ENCODE measurements at regions not wholly inside any gene's neighbourhood (a gene's known extent, or its start where the extent isn't known, plus 50 kb on each side); places are given as distances from the start of the nearest gene placed in this dataset.
"Not testable (repeated sequence)": the region's sequence is repeated elsewhere in the genome, so short reads cannot be mapped to it uniquely, and the experiment has no call there.

DNA sequence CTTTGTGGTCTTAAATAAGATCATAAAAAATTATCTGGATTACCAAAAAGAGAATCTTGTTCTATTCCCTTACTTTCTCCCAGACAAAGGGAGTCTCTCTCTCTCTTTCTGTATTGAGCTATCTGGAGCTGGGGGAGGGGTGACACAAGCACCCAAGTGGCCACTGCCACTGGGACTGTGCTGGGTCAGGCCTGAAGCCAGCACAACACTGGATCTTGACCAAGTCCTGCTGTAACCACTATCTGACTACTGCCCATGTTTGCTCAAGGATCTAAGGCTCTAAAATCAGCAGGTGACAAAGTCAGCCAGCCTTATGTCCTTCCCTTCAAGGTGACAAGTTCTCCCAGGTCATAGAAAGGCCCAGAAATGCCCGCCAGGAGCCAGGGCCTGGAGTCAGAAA is 75.0 kb upstream of the SPATA16 start:
- no peak for DNase-seq

- DNase-seq: no peak
These were observed 73.5 kb upstream of the SPATA16 start for GRCh38 chr3:173214576-173214975.

DNA sequence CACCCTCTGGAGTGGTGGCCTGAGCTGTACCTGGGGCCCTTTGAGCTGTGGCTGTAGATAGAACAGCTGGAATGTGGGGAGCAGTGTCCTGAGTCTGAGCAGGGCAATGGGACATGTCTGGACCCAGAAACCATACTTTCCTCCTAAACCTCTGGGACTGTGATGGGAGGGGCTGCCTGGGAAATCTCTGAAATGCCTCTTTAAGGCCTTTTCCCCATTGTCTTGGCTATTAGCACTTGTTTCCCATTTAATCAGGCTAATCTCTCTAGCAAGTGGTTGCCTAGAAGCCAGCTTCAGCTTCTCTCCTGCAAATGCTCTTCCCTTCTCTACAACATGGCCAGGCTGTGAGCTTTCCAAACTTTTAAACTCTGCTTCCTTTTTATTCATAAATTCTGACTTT is 58.5 kb upstream of the SPATA16 start:
- no peak for DNase-seq

DNA sequence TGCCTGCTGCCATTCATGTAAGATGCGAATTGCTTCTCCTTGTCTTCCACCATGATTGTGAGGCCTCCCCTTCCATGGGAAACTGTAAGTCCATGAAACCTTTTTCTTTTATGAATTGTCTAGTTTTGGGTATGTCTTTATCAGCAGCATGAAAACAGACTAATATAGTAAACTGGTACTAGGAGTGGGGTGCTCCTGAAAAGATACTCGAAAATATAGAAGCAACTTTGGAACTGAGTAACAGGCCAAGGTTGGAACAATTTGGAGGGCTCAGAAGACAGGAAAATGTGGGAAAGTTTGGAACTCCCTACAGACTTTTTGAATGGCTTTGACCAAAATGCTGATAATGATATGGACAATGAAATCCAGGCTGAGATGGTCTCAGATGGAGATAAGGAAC is 53.8 kb upstream of the SPATA16 start:
- DNase-seq: not testable (repeated sequence)

GRCh38 chr3:173191611-173192010 is 50.6 kb upstream of the SPATA16 start:
- DNase-seq: no peak
